Activated CD4-positive, alpha-beta T cell treated with anti-CD3 and anti-CD28 coated beads, Interleukin-2, amount 50 U/mL, for 24 hours (primary cell): ENCODE measurements at regions not wholly inside any gene's neighbourhood (a gene's known extent, or its start where the extent isn't known, plus 50 kb on each side); places are given as distances from the start of the nearest gene placed in this dataset.

ENCODE experiments used
- DNase-seq, 2 donors: peaks; one replicate each; pipeline ENCODE4 v3.0.0-alpha.2; 2020; ENCODE audit warnings: low read depth in 1 of 2, low spot score in 1 of 2

GRCh38 chr14:87816416-87816815, 176.6 kb downstream of the GALC start:
- no peak for DNase-seq

GRCh38 chr14:87815121-87815520, 177.9 kb downstream of the GALC start:
- no peak for DNase-seq

- no peak for DNase-seq
These were observed 179.3 kb downstream of the GALC start for GRCh38 chr14:87813686-87814085.

GRCh38 chr14:87813211-87813610, 179.8 kb downstream of the GALC start:
- no peak for DNase-seq

GRCh38 chr14:87811246-87811645, 181.7 kb downstream of the GALC start:
- DNase-seq, result no peak

- DNase-seq, result no peak
These were observed 182.3 kb downstream of the GALC start for GRCh38 chr14:87810711-87811110.

GRCh38 chr14:87809261-87809660, 183.7 kb downstream of the GALC start:
- DNase-seq, result no peak

GRCh38 chr14:87805315-87805723, 187.7 kb downstream of the GALC start:
- peak in 1 of 2 donors; percentile 21 for DNase-seq

GRCh38 chr14:87800216-87800615, 192.8 kb downstream of the GALC start:
- no peak for DNase-seq

GRCh38 chr14:87799400-87799799, 193.6 kb downstream of the GALC start:
- no peak for DNase-seq

GRCh38 chr14:87797001-87797400, 196.0 kb downstream of the GALC start:
- DNase-seq, result no peak

GRCh38 chr14:87794561-87794960, 198.4 kb downstream of the GALC start:
- no peak for DNase-seq

- no peak for DNase-seq
These were observed 207.1 kb downstream of the GALC start for GRCh38 chr14:87785897-87786296.

- DNase-seq, result no peak
These were observed 208.6 kb downstream of the GALC start for GRCh38 chr14:87784386-87784785.

GRCh38 chr14:87783071-87783470, 209.9 kb downstream of the GALC start:
- DNase-seq, result no peak

GRCh38 chr14:87772854-87773253, 220.1 kb downstream of the GALC start:
- no peak for DNase-seq

- no peak for DNase-seq
These were observed 225.4 kb downstream of the GALC start for GRCh38 chr14:87767567-87767901.

GRCh38 chr14:87758876-87759275, 234.1 kb downstream of the GALC start:
- DNase-seq, result no peak

GRCh38 chr14:87756661-87757060, 236.3 kb downstream of the GALC start:
- DNase-seq, result no peak

- no peak for DNase-seq
These were observed 238.3 kb downstream of the GALC start for GRCh38 chr14:87754520-87755223.

GRCh38 chr14:87748558-87748957, 244.4 kb downstream of the GALC start:
- no peak for DNase-seq

- DNase-seq, result peak in 1 of 2 donors; percentile 7
These were observed 247.4 kb downstream of the GALC start for GRCh38 chr14:87745507-87746118.
